Naive B cell (primary cell): ENCODE measurements at regions not wholly inside any gene's neighbourhood (a gene's known extent, or its start where the extent isn't known, plus 50 kb on each side); places are given as distances from the start of the nearest gene placed in this dataset.

ENCODE experiments used
- ATAC-seq, 2 donors: fragments of 150-1000 bp; cut with Tn5 transposase; 2 replicates each; pipeline ENCODE4 v1.10.0; 2021; ENCODE audit warnings: low read depth in 2 of 2, mild to moderate bottlenecking in 2 of 2, moderate library complexity in 2 of 2
- DNase-seq: peaks from one replicate; pipeline ENCODE4 v3.0.0; 2022
- H3K27ac Mint-ChIP-seq, 6 donors: one replicate each; pipeline ENCODE4 v1.8.0; 2020 to 2022; ENCODE audit warnings: mild to moderate bottlenecking in 6 of 6, mixed read lengths in 6 of 6, moderate library complexity in 5 of 6, inconsistent platforms in 2 of 6
- H3K27me3 Mint-ChIP-seq, 3 donors: one replicate each; pipeline ENCODE4 v1.8.0; 2021 to 2022; ENCODE audit warnings: mixed read lengths in 3 of 3, mild to moderate bottlenecking in 1 of 3
- H3K36me3 Mint-ChIP-seq, 2 donors: one replicate each; pipeline ENCODE4 v1.8.0; 2020 to 2022; ENCODE audit warnings: mixed read lengths in 2 of 2, inconsistent platforms in 1 of 2, mild to moderate bottlenecking in 1 of 2
- H3K4me1 Mint-ChIP-seq, 3 donors: one replicate each; pipeline ENCODE4 v1.8.0; 2020 to 2022; ENCODE audit warnings: mixed read lengths in 3 of 3, inconsistent platforms in 1 of 3, mild to moderate bottlenecking in 1 of 3, moderate library complexity in 1 of 3
- H3K4me3 Mint-ChIP-seq, 8 donors: one replicate each; pipeline ENCODE4 v1.8.0; 2020 to 2022; ENCODE audit warnings: mild to moderate bottlenecking in 8 of 8, mixed read lengths in 8 of 8, moderate library complexity in 8 of 8, inconsistent platforms in 2 of 8
- H3K9me3 Mint-ChIP-seq, 7 donors: one replicate each; pipeline ENCODE4 v1.8.0; 2020 to 2022; ENCODE audit warnings: mixed read lengths in 7 of 7, mild to moderate bottlenecking in 5 of 7, inconsistent platforms in 2 of 7, moderate library complexity in 1 of 7

GRCh38 chr2:151091583-151091982 is 170.1 kb downstream of the RBM43 start:
- no peak overlapping the region for H3K27ac Mint-ChIP-seq
- H3K9me3 Mint-ChIP-seq: peaks cover 0 to 3% (median 0%) of the 10 kb centered on the region in 7 donors
- no peaks in the 10 kb centered on the region for H3K36me3 Mint-ChIP-seq
- no peaks in the 10 kb centered on the region for H3K27me3 Mint-ChIP-seq
- H3K4me1 Mint-ChIP-seq: no peaks in the 10 kb centered on the region
- no peak for DNase-seq
- no peak for ATAC-seq
- no peak overlapping the region for H3K4me3 Mint-ChIP-seq

GRCh38 chr2:151087377-151087776 is 174.3 kb downstream of the RBM43 start:
- H3K27ac Mint-ChIP-seq: no peak overlapping the region
- no peaks in the 10 kb centered on the region for H3K9me3 Mint-ChIP-seq
- H3K4me3 Mint-ChIP-seq: no peak overlapping the region
- no peaks in the 10 kb centered on the region for H3K4me1 Mint-ChIP-seq
- DNase-seq: no peak
- no peak for ATAC-seq
- no peaks in the 10 kb centered on the region for H3K36me3 Mint-ChIP-seq
- peaks cover 0 to 7% (median 0%) of the 10 kb centered on the region in 3 donors for H3K27me3 Mint-ChIP-seq

DNA sequence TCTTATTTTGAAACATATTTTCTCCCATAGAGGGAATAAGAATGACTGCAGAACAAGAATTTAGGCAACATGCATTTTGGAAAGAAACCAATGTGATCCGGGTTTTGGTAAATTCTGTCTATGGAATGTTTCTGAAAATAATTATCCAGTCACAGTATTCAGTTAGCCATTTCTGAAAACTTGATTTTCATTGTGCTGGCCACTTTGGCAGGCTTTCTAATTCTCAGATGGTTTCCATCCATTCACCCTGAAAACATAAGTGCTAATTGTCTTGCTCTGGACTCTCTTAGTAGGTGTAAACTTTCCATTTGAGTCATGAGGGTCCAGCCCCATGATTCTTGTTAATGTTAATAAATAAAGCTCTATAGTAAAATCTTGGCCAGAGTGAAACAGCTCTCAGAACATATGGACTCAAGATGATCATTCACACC is 176.5 kb downstream of the RBM43 start:
- H3K36me3 Mint-ChIP-seq: no peaks in the 10 kb centered on the region
- no peak for DNase-seq
- H3K4me3 Mint-ChIP-seq: no peak overlapping the region
- H3K9me3 Mint-ChIP-seq: peaks cover 0 to 7% (median 0%) of the 10 kb centered on the region in 7 donors
- H3K27ac Mint-ChIP-seq: no peak overlapping the region
- H3K4me1 Mint-ChIP-seq: no peaks in the 10 kb centered on the region
- H3K27me3 Mint-ChIP-seq: peaks cover 0 to 9% (median 7%) of the 10 kb centered on the region in 3 donors
- ATAC-seq: no peak

- DNase-seq (no peak), ATAC-seq (no peak)
- no peak overlapping the region for H3K4me3 Mint-ChIP-seq
- H3K4me1 Mint-ChIP-seq: no peaks in the 10 kb centered on the region
- peaks cover 0 to 9% (median 7%) of the 10 kb centered on the region in 3 donors for H3K27me3 Mint-ChIP-seq
- no peaks in the 10 kb centered on the region for H3K36me3 Mint-ChIP-seq
- H3K9me3 Mint-ChIP-seq: peaks cover 0 to 7% (median 0%) of the 10 kb centered on the region in 7 donors
- no peak overlapping the region for H3K27ac Mint-ChIP-seq
These were observed 177.5 kb downstream of the RBM43 start for GRCh38 chr2:151083856-151084795.

GRCh38 chr2:151078889-151079288 is 182.8 kb downstream of the RBM43 start:
- Mint-ChIP-seq H3K4me3 (no peak overlapping the region), H3K27ac (no peak overlapping the region), H3K36me3 (no peaks in the 10 kb centered on the region), H3K27me3 (peaks cover 0 to 17% (median 9%) of the 10 kb centered on the region in 3 donors), H3K9me3 (peaks cover 2 to 21% (median 8%) of the 10 kb centered on the region in 7 donors), H3K4me1 (no peaks in the 10 kb centered on the region)
- DNase-seq: no peak
- ATAC-seq: no peak

GRCh38 chr2:151071906-151072305 is 189.8 kb downstream of the RBM43 start:
- ATAC-seq (no peak), DNase-seq (no peak)
- H3K4me3 Mint-ChIP-seq: no peak overlapping the region
- no peaks in the 10 kb centered on the region for H3K4me1 Mint-ChIP-seq
- H3K27ac Mint-ChIP-seq: no peak overlapping the region
- H3K9me3 Mint-ChIP-seq: peaks cover 0 to 12% (median 3%) of the 10 kb centered on the region in 7 donors
- H3K36me3 Mint-ChIP-seq: no peaks in the 10 kb centered on the region
- H3K27me3 Mint-ChIP-seq: peaks cover 0 to 17% (median 5%) of the 10 kb centered on the region in 3 donors

DNA sequence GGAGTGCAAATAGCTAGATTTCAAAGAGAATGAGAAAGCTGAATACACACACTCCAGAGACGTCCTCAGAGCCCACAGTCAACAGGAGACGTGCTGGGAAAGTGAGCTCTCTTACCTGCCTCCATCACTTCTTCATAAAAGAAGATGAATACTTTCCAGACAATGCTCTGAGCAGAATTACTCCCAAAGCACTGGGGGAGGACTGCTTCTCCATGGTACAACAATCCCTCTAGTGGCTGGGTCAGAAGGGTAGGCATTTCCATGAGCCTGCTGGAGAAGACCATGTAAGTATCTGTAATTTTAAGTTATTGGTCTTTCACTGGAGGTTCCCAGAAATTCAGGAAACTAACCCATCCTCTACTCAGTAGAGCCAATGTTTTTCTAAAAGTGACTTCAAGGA is 190.3 kb downstream of the RBM43 start:
- Mint-ChIP-seq H3K9me3 (peaks cover 0 to 11% (median 3%) of the 10 kb centered on the region in 7 donors), H3K27me3 (peaks cover 0 to 17% (median 5%) of the 10 kb centered on the region in 3 donors), H3K4me3 (no peak overlapping the region), H3K4me1 (no peaks in the 10 kb centered on the region), H3K36me3 (no peaks in the 10 kb centered on the region), H3K27ac (no peak overlapping the region)
- ATAC-seq: no peak
- no peak for DNase-seq

DNA sequence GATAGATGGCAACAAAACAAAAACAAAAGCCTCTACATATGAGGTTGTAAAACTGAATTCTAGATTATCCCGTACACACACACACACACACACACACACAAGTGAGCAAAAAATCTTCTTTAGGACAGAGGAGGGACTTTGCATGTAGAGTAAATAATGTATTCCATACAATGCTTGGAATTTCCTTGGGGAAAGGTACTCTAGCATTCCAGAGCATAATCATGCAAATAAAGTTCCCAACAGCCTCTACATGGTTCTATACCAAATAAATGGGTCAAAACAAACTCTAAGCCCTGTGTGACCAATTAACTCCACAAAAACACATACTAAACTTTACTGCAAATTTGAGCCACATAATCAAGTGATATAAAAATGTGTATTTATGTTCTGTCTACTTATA is 191.4 kb downstream of the RBM43 start:
- H3K27ac Mint-ChIP-seq: no peak overlapping the region
- no peaks in the 10 kb centered on the region for H3K36me3 Mint-ChIP-seq
- no peak overlapping the region for H3K4me3 Mint-ChIP-seq
- peaks cover 0 to 11% (median 3%) of the 10 kb centered on the region in 7 donors for H3K9me3 Mint-ChIP-seq
- no peak for DNase-seq
- H3K27me3 Mint-ChIP-seq: peaks cover 0 to 17% (median 5%) of the 10 kb centered on the region in 3 donors
- H3K4me1 Mint-ChIP-seq: no peaks in the 10 kb centered on the region
- no peak for ATAC-seq

DNA sequence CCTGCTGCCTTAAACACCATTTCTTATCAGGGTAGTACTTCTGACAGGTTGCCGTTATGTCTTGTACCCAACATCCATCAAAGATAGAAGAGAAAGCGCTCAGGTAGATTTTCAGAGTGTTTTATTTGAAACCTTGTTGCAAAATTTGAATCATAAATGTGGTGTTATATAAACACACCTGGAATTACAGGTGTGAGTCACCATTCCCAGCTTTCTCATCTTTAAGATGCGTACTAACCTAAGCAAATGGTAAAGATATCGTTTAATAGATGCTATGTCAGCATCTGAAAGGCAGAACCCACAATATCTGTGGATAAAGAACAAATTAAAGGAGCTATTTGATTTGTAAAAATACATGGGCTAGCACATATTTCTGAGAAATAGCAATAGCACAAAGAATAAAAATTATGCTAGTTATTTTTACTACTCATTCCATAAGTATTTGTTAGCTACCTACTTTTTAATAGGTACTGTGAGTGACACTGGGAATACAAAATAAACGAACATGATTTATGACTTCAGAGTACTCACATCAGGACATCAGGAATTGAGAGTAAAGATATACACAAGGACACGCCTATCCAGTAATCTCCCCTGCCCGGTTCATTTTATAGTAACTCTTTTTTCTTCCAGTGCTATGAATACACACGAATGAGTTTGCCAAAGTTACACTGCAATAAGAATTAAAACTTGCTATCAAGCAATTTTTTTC is 193.8 kb downstream of the RBM43 start:
- H3K27ac Mint-ChIP-seq: no peak overlapping the region
- ATAC-seq: no peak
- no peak overlapping the region for H3K4me3 Mint-ChIP-seq
- H3K27me3 Mint-ChIP-seq: peaks cover 0 to 5% (median 5%) of the 10 kb centered on the region in 3 donors
- H3K36me3 Mint-ChIP-seq: no peaks in the 10 kb centered on the region
- H3K4me1 Mint-ChIP-seq: no peaks in the 10 kb centered on the region
- DNase-seq: no peak
- peaks cover 0 to 3% (median 0%) of the 10 kb centered on the region in 7 donors for H3K9me3 Mint-ChIP-seq

GRCh38 chr2:151063271-151063670 is 198.4 kb downstream of the RBM43 start:
- Mint-ChIP-seq H3K27me3 (peaks cover 0 to 5% (median 4%) of the 10 kb centered on the region in 3 donors), H3K4me3 (no peak overlapping the region), H3K4me1 (no peaks in the 10 kb centered on the region), H3K36me3 (no peaks in the 10 kb centered on the region), H3K9me3 (peaks cover 0 to 4% (median 0%) of the 10 kb centered on the region in 7 donors), H3K27ac (no peak overlapping the region)
- DNase-seq: no peak
- no peak for ATAC-seq

GRCh38 chr2:151060287-151060686 is 201.4 kb downstream of the RBM43 start:
- Mint-ChIP-seq H3K36me3 (no peaks in the 10 kb centered on the region), H3K27ac (no peak overlapping the region)

DNA sequence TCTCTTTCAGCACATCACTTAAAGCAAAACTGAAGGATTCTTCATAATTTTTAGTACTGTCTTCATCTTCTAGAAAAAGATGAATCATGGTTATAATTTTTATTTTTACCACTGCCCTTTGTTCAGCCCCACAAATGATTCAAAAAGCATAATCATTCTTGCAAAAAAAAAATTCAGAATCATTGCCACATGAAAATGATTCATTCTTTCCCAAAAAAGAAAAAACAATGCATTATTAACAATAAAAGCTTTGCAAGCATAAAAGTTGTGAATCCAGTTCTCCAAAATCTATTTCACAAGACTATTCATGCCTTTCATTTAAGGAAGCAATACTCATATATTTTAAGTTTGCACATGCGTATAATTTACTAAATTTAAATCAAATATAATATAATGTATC is 204.8 kb downstream of the RBM43 start:
- H3K36me3 Mint-ChIP-seq: no peaks in the 10 kb centered on the region
- ATAC-seq: no peak
- no peak overlapping the region for H3K4me3 Mint-ChIP-seq
- peaks cover 0 to 8% (median 5%) of the 10 kb centered on the region in 3 donors for H3K27me3 Mint-ChIP-seq
- H3K27ac Mint-ChIP-seq: no peak overlapping the region
- no peaks in the 10 kb centered on the region for H3K9me3 Mint-ChIP-seq
- H3K4me1 Mint-ChIP-seq: peaks cover 0 to 1% (median 0%) of the 10 kb centered on the region in 3 donors
- DNase-seq: no peak

More at GRCh38 chr2:151060287-151060686, 201.4 kb downstream of the RBM43 start:
- Mint-ChIP-seq H3K27me3 (peaks cover 0 to 5% (median 4%) of the 10 kb centered on the region in 3 donors), H3K9me3 (peaks cover 0 to 2% (median 0%) of the 10 kb centered on the region in 7 donors), H3K4me1 (no peaks in the 10 kb centered on the region), H3K4me3 (no peak overlapping the region)
- ATAC-seq: no peak
- DNase-seq: no peak

DNA sequence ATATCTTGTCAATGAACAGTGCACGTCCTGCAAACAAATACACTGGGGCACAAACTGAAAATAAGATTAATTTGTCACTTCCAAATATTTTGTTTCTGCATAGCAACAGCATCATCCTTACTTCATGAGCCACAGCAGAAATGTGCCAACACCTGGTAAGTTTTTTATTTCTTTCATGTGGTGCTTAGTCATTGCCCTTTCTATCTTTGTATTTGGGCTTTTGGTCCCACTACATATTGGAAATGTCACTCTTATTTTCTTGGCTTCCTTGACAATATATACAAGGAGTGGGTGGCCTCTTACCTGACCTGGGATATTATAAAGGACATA is 208.0 kb downstream of the RBM43 start:
- Mint-ChIP-seq H3K4me3 (no peak overlapping the region), H3K27me3 (peaks cover 6 to 13% (median 8%) of the 10 kb centered on the region in 3 donors), H3K9me3 (no peaks in the 10 kb centered on the region), H3K36me3 (no peaks in the 10 kb centered on the region), H3K27ac (no peak overlapping the region), H3K4me1 (peaks cover 0 to 5% (median 0%) of the 10 kb centered on the region in 3 donors)
- ATAC-seq (no peak), DNase-seq (no peak)
